B cell (primary cell): ENCODE measurements at regions not wholly inside any gene's neighbourhood (a gene's known extent, or its start where the extent isn't known, plus 50 kb on each side); places are given as distances from the start of the nearest gene placed in this dataset.

Experiments
- ATAC-seq: fragments of 200-7000 bp; cut with Tn5 transposase; one replicate; pipeline ENCODE4 v1.10.0; 2021; ENCODE audit warnings: low read depth, mild to moderate bottlenecking, moderate number of reproducible peaks, moderate library complexity
- CTCF ChIA-PET: fragments of 350-600 bp; sonication (Branson Sonifier 250); formaldehyde crosslinking; loops from one replicate; lab custom pipeline; 2021; ENCODE audit warnings: antibody characterized with exemption, inconsistent platforms; lab: Charles Lee
- POLR2A ChIA-PET: fragments of 350-600 bp; sonication (Branson Sonifier 250); formaldehyde crosslinking; loops from one replicate; lab custom pipeline; 2021; ENCODE audit warnings: antibody characterized with exemption; lab: Charles Lee
- DNase-seq: peaks from one replicate; pipeline ENCODE4 v3.0.0; 2013
- H2AFZ ChIP-seq: 2 replicates; pipeline ENCODE4 v1.6.1; 2012; ENCODE audit warnings: mild to moderate bottlenecking, low read depth, low read length; ENCODE audit not compliant: insufficient read depth, poor library complexity, severe bottlenecking
- H3K27ac ChIP-seq, 2 donors: 1 replicate in 1 of 2; 2 replicates in 1 of 2; pipeline ENCODE4 v1.5.1; 2012 to 2013; ENCODE audit warnings: low read length in 2 of 2, mild to moderate bottlenecking in 2 of 2, moderate library complexity in 1 of 2
- H3K27me3 ChIP-seq, 4 experiments: fragments of 200-600 bp in 1 of 4; sonication (generic) in 1 of 4; replicated peaks in 1 of 4; 1 replicate in 2 of 4; 2 replicates in 2 of 4; pipeline versions ENCODE4 v1.6.1 to v1.7.0; 2013 to 2016; ENCODE audit warnings: low read length in 3 of 4, mild to moderate bottlenecking in 2 of 4, mixed read lengths in 1 of 4, moderate library complexity in 1 of 4; ENCODE audit not compliant: insufficient read depth in 4 of 4, control insufficient read depth in 3 of 4; ENCODE audit errors: control extremely low read depth in 1 of 4
- H3K36me3 ChIP-seq, 2 experiments: replicated peaks in 1 of 2; 1 replicate in 1 of 2; 2 replicates in 1 of 2; pipeline versions ENCODE4 v1.6.1 to v1.7.1; 2013; ENCODE audit warnings: low read length in 1 of 2; ENCODE audit not compliant: insufficient read depth in 2 of 2, control insufficient read depth in 1 of 2; ENCODE audit errors: control extremely low read depth in 1 of 2, extremely low read depth in 1 of 2
- H3K4me1 ChIP-seq, 2 donors: fragments of 200-600 bp in 1 of 2; sonication (generic) in 1 of 2; 1 replicate in 1 of 2; 2 replicates in 1 of 2; pipeline versions ENCODE4 v1.5.1 to v1.6.1; 2013 to 2017; ENCODE audit warnings: low read length in 2 of 2; ENCODE audit not compliant: control insufficient read depth in 2 of 2, insufficient read depth in 2 of 2
- H3K4me2 ChIP-seq: replicated peaks from 2 replicates; pipeline ENCODE3; 2012; ENCODE audit warnings: mild to moderate bottlenecking, low read depth, low read length; ENCODE audit not compliant: poor library complexity, severe bottlenecking
- H3K4me3 ChIP-seq, 5 experiments: fragments of 200-600 bp in 1 of 5; sonication (generic) in 1 of 5; 1 replicate in 3 of 5; 2 replicates in 2 of 5; pipeline versions ENCODE4 v1.5.1 to v1.7.0; 2011 to 2016; ENCODE audit warnings: low read length in 4 of 5, mild to moderate bottlenecking in 4 of 5, low read depth in 2 of 5, control low read depth in 1 of 5, moderate library complexity in 1 of 5; ENCODE audit not compliant: insufficient read depth in 1 of 5; ENCODE audit errors: control extremely low read depth in 1 of 5, extremely low read depth in 1 of 5
- H3K79me2 ChIP-seq: fragments of 200-600 bp; sonication (generic); one replicate; pipeline ENCODE4 v1.6.0; 2016; ENCODE audit warnings: low read length; ENCODE audit not compliant: control insufficient read depth, insufficient read depth
- H3K9ac ChIP-seq: fragments of 200-600 bp; sonication (generic); 2 replicates; pipeline ENCODE4 v1.6.1; 2017; ENCODE audit warnings: mild to moderate bottlenecking, low read length, moderate library complexity
- H3K9me3 ChIP-seq, 3 donors: one replicate each; pipeline versions ENCODE4 v1.6.1 to v1.7.1; 2013; ENCODE audit warnings: low read length in 2 of 3; ENCODE audit not compliant: control insufficient read depth in 2 of 3, insufficient read depth in 1 of 3; ENCODE audit errors: control extremely low read depth in 1 of 3
- H4K20me1 ChIP-seq: 2 replicates; pipeline ENCODE4 v1.6.0; 2012; ENCODE audit warnings: mild to moderate bottlenecking, low read length; ENCODE audit not compliant: insufficient read depth, control insufficient read depth, poor library complexity, severe bottlenecking
- H3K27ac Mint-ChIP-seq: one replicate; pipeline ENCODE4 v1.8.0; 2021; ENCODE audit warnings: mixed read lengths
- H3K27me3 Mint-ChIP-seq: one replicate; pipeline ENCODE4 v1.8.0; 2021; ENCODE audit warnings: mixed read lengths
- H3K4me1 Mint-ChIP-seq: one replicate; pipeline ENCODE4 v1.8.0; 2021; ENCODE audit warnings: mixed read lengths
- H3K4me3 Mint-ChIP-seq: one replicate; pipeline ENCODE4 v1.8.0; 2021; ENCODE audit warnings: mixed read lengths
- H3K9me3 Mint-ChIP-seq: one replicate; pipeline ENCODE4 v1.8.0; 2022; ENCODE audit warnings: mixed read lengths; ENCODE audit not compliant: insufficient read depth
- EZH2 ChIP-seq: IDR thresholded peaks from 2 replicates; pipeline ENCODE4 v1.6.1; 2012; ENCODE audit warnings: borderline replicate concordance, low read depth, mild to moderate bottlenecking, moderate library complexity, low read length; ENCODE audit not compliant: insufficient read depth, poor library complexity, severe bottlenecking
- WGBS: methylation state at CpG from one replicate; pipeline ENCODE4 v1.1.5; 2013; ENCODE audit warnings: missing lambda C conversion rate; ENCODE audit not compliant: insufficient coverage; 5-methylcytosine and 5-hydroxymethylcytosine counted together
- intact Hi-C: fragments of 100-400 bp; cut with micrococcal nuclease; formaldehyde crosslinking; loops from one replicate; pipeline ENCODE4 v1.10.0; 2022
- TF ChIP-seq, protein P1 (sequence below): fragments of 200-600 bp; IDR thresholded peaks from one replicate; pipeline ENCODE4 v1.8.0; 2022; ENCODE audit warnings: antibody characterized with exemption, mild to moderate bottlenecking

DNA sequence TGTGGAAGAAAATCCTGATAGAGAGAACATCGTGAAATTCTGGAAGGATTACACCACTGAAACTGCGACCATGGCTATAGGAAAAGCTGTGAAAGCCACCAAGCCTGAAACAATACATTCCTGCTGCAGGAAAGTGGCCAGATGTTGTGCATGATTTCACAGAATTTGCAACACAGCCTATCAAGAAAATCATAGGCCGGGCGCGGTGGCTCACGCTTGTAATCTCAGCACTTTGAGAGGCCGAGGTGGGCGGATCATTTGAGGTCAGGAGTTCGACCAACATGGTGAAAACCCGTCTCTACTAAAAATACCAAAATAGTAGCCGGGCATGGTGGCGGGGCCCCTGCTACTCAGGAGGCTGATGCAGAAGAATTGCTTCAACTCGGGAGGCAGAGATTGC is 360.2 kb downstream of the CDH7 start:
- Histone ChIP-seq H3K9me3 (peaks cover 0 to 5% (median 0%) of the 10 kb centered on the region in 3 donors), H3K4me1 (no peaks in the 10 kb centered on the region), H3K36me3 (no peaks in the 10 kb centered on the region), H3K79me2 (no peaks in the 10 kb centered on the region), H3K27me3 (no peaks in the 10 kb centered on the region), H3K4me3 (no peak overlapping the region), H2AFZ (no peak overlapping the region), H3K9ac (no peak overlapping the region), H4K20me1 (no peaks in the 10 kb centered on the region), H3K4me2 (no peak overlapping the region), H3K27ac (no peak overlapping the region)
- Mint-ChIP-seq H3K27ac (no peak overlapping the region), H3K9me3 (peaks cover 3% of the 10 kb centered on the region), H3K27me3 (no peaks in the 10 kb centered on the region), H3K4me3 (no peak overlapping the region), H3K4me1 (no peaks in the 10 kb centered on the region)
- intact Hi-C loops, result no loop called here
- ATAC-seq (no peak), DNase-seq (no peak)
- 93% methylated on average over 6 of the region's 13 CpGs for WGBS
- ChIA-PET CTCF (no interaction called here), POLR2A (no interaction called here)
- TF ChIP-seq EZH2, result no peak
- TF ChIP-seq, protein P1, sequence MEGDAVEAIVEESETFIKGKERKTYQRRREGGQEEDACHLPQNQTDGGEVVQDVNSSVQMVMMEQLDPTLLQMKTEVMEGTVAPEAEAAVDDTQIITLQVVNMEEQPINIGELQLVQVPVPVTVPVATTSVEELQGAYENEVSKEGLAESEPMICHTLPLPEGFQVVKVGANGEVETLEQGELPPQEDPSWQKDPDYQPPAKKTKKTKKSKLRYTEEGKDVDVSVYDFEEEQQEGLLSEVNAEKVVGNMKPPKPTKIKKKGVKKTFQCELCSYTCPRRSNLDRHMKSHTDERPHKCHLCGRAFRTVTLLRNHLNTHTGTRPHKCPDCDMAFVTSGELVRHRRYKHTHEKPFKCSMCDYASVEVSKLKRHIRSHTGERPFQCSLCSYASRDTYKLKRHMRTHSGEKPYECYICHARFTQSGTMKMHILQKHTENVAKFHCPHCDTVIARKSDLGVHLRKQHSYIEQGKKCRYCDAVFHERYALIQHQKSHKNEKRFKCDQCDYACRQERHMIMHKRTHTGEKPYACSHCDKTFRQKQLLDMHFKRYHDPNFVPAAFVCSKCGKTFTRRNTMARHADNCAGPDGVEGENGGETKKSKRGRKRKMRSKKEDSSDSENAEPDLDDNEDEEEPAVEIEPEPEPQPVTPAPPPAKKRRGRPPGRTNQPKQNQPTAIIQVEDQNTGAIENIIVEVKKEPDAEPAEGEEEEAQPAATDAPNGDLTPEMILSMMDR, result no peak

DNA sequence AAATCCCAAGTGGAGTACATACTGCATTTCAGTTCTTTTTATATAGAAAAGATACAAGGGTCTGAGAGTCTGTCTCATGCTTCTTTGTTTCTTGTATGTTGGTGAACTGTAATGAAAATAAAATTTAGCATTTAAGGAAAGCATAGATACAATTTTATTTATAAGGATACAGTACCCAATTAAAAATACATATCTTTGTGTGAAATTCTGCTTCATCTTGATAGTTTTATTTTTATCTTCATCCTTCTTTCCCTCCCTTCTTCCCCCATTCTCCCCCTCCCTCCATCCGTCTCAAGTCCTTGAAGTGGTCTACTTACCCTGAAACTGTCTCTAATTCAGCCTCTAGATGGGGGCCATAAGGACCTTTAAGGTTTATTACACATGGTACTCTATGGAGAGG is 359.8 kb downstream of the CDH7 start:
- TF ChIP-seq, protein P1, result no peak
- no peak for TF ChIP-seq EZH2
- H3K27ac Mint-ChIP-seq, result no peak overlapping the region
- Histone ChIP-seq H3K9me3 (peaks cover 0 to 5% (median 0%) of the 10 kb centered on the region in 3 donors), H3K4me2 (no peak overlapping the region), H3K27ac (no peak overlapping the region), H3K4me1 (no peaks in the 10 kb centered on the region), H3K79me2 (no peaks in the 10 kb centered on the region), H2AFZ (no peak overlapping the region), H3K9ac (no peak overlapping the region), H3K27me3 (no peaks in the 10 kb centered on the region), H4K20me1 (no peaks in the 10 kb centered on the region), H3K36me3 (no peaks in the 10 kb centered on the region), H3K4me3 (no peak overlapping the region)
- DNase-seq, result no peak
- intact Hi-C loops, result no loop called here
- H3K27me3 Mint-ChIP-seq, result no peaks in the 10 kb centered on the region
- H3K4me1 Mint-ChIP-seq, result no peaks in the 10 kb centered on the region
- CTCF ChIA-PET, result no interaction called here
- H3K4me3 Mint-ChIP-seq, result no peak overlapping the region
- POLR2A ChIA-PET, result no interaction called here
- H3K9me3 Mint-ChIP-seq, result peaks cover 3% of the 10 kb centered on the region
- no peak for ATAC-seq
- WGBS, result no CpG with 5 or more reads among the region's 1 CpG
